PC-9 (cell line): ENCODE measurements at regions not wholly inside any gene's neighbourhood (a gene's known extent, or its start where the extent isn't known, plus 50 kb on each side); places are given as distances from the start of the nearest gene placed in this dataset.

Experiments used
- EZH2 ChIP-seq: fragments of 200-600 bp; sonication (generic); IDR thresholded peaks from 2 replicates; pipeline ENCODE4 v1.8.0; 2017; ENCODE audit warnings: antibody characterized with exemption, low read depth
- TF ChIP-seq, protein P1 (sequence below): fragments of 200-600 bp; sonication (generic); conservative IDR thresholded peaks from 2 replicates; pipeline ENCODE4 v1.6.1; 2017; ENCODE audit warnings: mixed run types, antibody characterized with exemption, mild to moderate bottlenecking, moderate library complexity

DNA sequence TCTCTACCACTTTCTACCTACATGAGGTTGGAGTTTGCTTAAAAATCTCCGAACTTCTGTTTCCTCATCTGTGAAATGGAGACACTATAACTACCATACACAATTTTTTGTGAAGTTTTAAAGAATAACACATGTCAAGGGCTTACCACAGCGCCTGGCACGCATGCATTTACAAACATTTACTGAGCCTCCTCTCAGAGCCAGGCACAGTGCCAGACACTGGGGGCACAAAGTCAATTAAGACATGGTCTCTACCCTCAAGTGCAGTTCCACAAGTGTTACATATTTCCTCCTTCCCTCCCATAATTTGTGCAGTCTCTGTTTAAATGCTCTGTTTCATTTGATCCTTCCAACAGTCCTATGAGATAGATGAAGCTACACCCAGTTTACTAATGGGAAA, 356.4 kb upstream of the ESRRG start:
- TF ChIP-seq, protein P1, sequence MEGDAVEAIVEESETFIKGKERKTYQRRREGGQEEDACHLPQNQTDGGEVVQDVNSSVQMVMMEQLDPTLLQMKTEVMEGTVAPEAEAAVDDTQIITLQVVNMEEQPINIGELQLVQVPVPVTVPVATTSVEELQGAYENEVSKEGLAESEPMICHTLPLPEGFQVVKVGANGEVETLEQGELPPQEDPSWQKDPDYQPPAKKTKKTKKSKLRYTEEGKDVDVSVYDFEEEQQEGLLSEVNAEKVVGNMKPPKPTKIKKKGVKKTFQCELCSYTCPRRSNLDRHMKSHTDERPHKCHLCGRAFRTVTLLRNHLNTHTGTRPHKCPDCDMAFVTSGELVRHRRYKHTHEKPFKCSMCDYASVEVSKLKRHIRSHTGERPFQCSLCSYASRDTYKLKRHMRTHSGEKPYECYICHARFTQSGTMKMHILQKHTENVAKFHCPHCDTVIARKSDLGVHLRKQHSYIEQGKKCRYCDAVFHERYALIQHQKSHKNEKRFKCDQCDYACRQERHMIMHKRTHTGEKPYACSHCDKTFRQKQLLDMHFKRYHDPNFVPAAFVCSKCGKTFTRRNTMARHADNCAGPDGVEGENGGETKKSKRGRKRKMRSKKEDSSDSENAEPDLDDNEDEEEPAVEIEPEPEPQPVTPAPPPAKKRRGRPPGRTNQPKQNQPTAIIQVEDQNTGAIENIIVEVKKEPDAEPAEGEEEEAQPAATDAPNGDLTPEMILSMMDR = no peak
- TF ChIP-seq EZH2 = no peak
